Brain microvascular endothelial cell (primary cell): ENCODE measurements at regions not wholly inside any gene's neighbourhood (a gene's known extent, or its start where the extent isn't known, plus 50 kb on each side); places are given as distances from the start of the nearest gene placed in this dataset.
"Not testable (repeated sequence)": the region's sequence is repeated elsewhere in the genome, so short reads cannot be mapped to it uniquely, and the experiment has no call there.

Experiments
- DNase-seq: peaks from one replicate; pipeline ENCODE4 v3.0.0-alpha.2; 2020
- H3K27ac ChIP-seq: fragments of 250-450 bp; sonication (Bioruptor Pico); 2 replicates; pipeline ENCODE4 v1.5.1; 2020; ENCODE audit warnings: mild to moderate bottlenecking, moderate library complexity
- H3K27me3 ChIP-seq: fragments of 250-450 bp; sonication (Bioruptor Pico); replicated peaks from 2 replicates; pipeline ENCODE4 v1.5.1; 2020; ENCODE audit warnings: mild to moderate bottlenecking
- H3K36me3 ChIP-seq: fragments of 250-450 bp; sonication (Bioruptor Pico); replicated peaks from 2 replicates; pipeline ENCODE4 v1.5.1; 2020; ENCODE audit warnings: mild to moderate bottlenecking
- H3K4me3 ChIP-seq: 2 replicates; pipeline ENCODE4 v1.5.1; 2011; ENCODE audit warnings: low read depth, mild to moderate bottlenecking, control low read depth, low read length, moderate library complexity
- CTCF ChIP-seq: IDR thresholded peaks from 2 replicates; pipeline ENCODE4 v1.5.1; 2011; ENCODE audit warnings: low read depth, mild to moderate bottlenecking, moderate library complexity, low read length, control low read depth, inconsistent platforms; ENCODE audit errors: missing control alignments
- in situ Hi-C: cut with HindIII; loops from 2 replicates; pipeline ENCODE4 v1.10.0; 2017; ENCODE audit warnings: low sequenced_read_pairs, low pct_ligation_motif_present

GRCh38 chr6:28686446-28687027 is 160.9 kb downstream of the GPX5 start:
- DNase-seq, result peak; percentile 69
- in situ Hi-C loops, result not testable (repeated sequence)

GRCh38 chr6:28687309-28687981 is 161.8 kb downstream of the GPX5 start:
- in situ Hi-C loops, DNase-seq, H3K27me3 ChIP-seq, H3K36me3 ChIP-seq, H3K27ac ChIP-seq, H3K4me3 ChIP-seq: not testable (repeated sequence)

More at GRCh38 chr6:28686446-28687027, 160.9 kb downstream of the GPX5 start:
- H3K27ac ChIP-seq, H3K36me3 ChIP-seq, H3K27me3 ChIP-seq: not testable (repeated sequence)
- H3K4me3 ChIP-seq, result peak overlapping the region; percentile 22
- peak; percentile 64 for TF ChIP-seq CTCF

- not testable (repeated sequence) for H3K36me3 ChIP-seq, DNase-seq
Observed at GRCh38 chr6:28691991-28692390, 166.3 kb downstream of the GPX5 start.

GRCh38 chr6:28693033-28693750 is 167.5 kb downstream of the GPX5 start:
- Histone ChIP-seq H3K27ac (no peak overlapping the region), H3K4me3 (no peak overlapping the region), H3K36me3 (no peaks in the 10 kb centered on the region), H3K27me3 (no peaks in the 10 kb centered on the region)
- no peak for TF ChIP-seq CTCF
- peak; percentile 73 for DNase-seq
- in situ Hi-C loops, result no loop called here

More at GRCh38 chr6:28691991-28692390, 166.3 kb downstream of the GPX5 start:
- H3K27ac ChIP-seq, H3K4me3 ChIP-seq, H3K27me3 ChIP-seq, in situ Hi-C loops: not testable (repeated sequence)

GRCh38 chr6:28693751-28694443 is 168.2 kb downstream of the GPX5 start:
- Histone ChIP-seq H3K36me3 (no peaks in the 10 kb centered on the region), H3K27me3 (no peaks in the 10 kb centered on the region), H3K27ac (no peak overlapping the region), H3K4me3 (peak overlapping the region; percentile 22)
- TF ChIP-seq CTCF, result no peak
- in situ Hi-C loops, result no loop called here
- no peak for DNase-seq

GRCh38 chr6:28695715-28696114 is 170.0 kb downstream of the GPX5 start:
- in situ Hi-C loops, result no loop called here
- Histone ChIP-seq H3K27me3 (no peaks in the 10 kb centered on the region), H3K27ac (no peak overlapping the region), H3K36me3 (no peaks in the 10 kb centered on the region), H3K4me3 (no peak overlapping the region)
- TF ChIP-seq CTCF, result no peak
- DNase-seq, result peak; percentile 42
